SU-DHL-6 (cell line): ENCODE measurements at regions not wholly inside any gene's neighbourhood (a gene's known extent, or its start where the extent isn't known, plus 50 kb on each side); places are given as distances from the start of the nearest gene placed in this dataset.

ENCODE experiments used
- H2AFZ ChIP-seq: fragments of 200-600 bp; sonication (generic); 2 replicates; pipeline ENCODE4 v1.6.1; 2014; ENCODE audit warnings: low read depth, mild to moderate bottlenecking, moderate library complexity, mixed read lengths, antibody characterized with exemption, low read length; ENCODE audit not compliant: severe bottlenecking
- H3F3A ChIP-seq: fragments of 200-600 bp; shearing (Covaris generic); 2 replicates; pipeline ENCODE4 v1.6.0; 2016; ENCODE audit warnings: antibody characterized with exemption, mild to moderate bottlenecking; ENCODE audit not compliant: insufficient read depth
- H3K27ac ChIP-seq: fragments of 200-600 bp; sonication (generic); 2 replicates; pipeline ENCODE4 v1.5.1; 2016; ENCODE audit warnings: low read depth, mild to moderate bottlenecking, low read length, moderate library complexity, mixed read lengths
- H3K27me3 ChIP-seq: fragments of 200-600 bp; sonication (generic), shearing (Covaris generic); 2 replicates; pipeline ENCODE4 v1.6.0; 2014; ENCODE audit warnings: mild to moderate bottlenecking, low read length
- H3K36me3 ChIP-seq: fragments of 200-600 bp; sonication (generic); 2 replicates; pipeline ENCODE4 v1.6.1; 2014; ENCODE audit warnings: mild to moderate bottlenecking, low read length, mixed read lengths
- H3K4me2 ChIP-seq: fragments of 300-600, 200-600 bp; shearing (Covaris generic), sonication (generic); 2 replicates; pipeline ENCODE4 v1.6.0; 2014; ENCODE audit warnings: low read length, low read depth, mild to moderate bottlenecking; ENCODE audit not compliant: poor library complexity, severe bottlenecking
- H3K4me3 ChIP-seq: fragments of 200-600 bp; sonication (generic); 2 replicates; pipeline ENCODE4 v1.5.1; 2014; ENCODE audit warnings: antibody characterized with exemption, low read length, mild to moderate bottlenecking, mixed read lengths; ENCODE audit not compliant: insufficient read depth, poor library complexity, severe bottlenecking
- H3K79me2 ChIP-seq: fragments of 200-600 bp; sonication (generic); 2 replicates; pipeline ENCODE4 v1.6.1; 2014; ENCODE audit warnings: mild to moderate bottlenecking, low read length, moderate library complexity; ENCODE audit not compliant: insufficient read depth
- H3K9ac ChIP-seq: fragments of 200-600 bp; sonication (generic); 2 replicates; pipeline ENCODE4 v1.7.0; 2014; ENCODE audit warnings: mild to moderate bottlenecking, low read length
- H3K9me2 ChIP-seq: fragments of 200-600 bp; sonication (generic); replicated peaks from 2 replicates; pipeline ENCODE4 v1.6.1; 2014; ENCODE audit warnings: low read length; ENCODE audit not compliant: insufficient read depth
- H3K9me3 ChIP-seq: fragments of 200-600 bp; sonication (generic); 2 replicates; pipeline ENCODE4 v1.6.1; 2014; ENCODE audit warnings: low read length, mixed read lengths; ENCODE audit not compliant: insufficient read depth
- H4K20me1 ChIP-seq: fragments of 200-600 bp; sonication (generic); 2 replicates; pipeline ENCODE4 v1.6.1; 2014; ENCODE audit warnings: low read depth, mild to moderate bottlenecking, antibody characterized with exemption, low read length, moderate library complexity, mixed read lengths
- EZH2phosphoT487 ChIP-seq: fragments of 200-600 bp; sonication (generic), shearing (Covaris generic); conservative IDR thresholded peaks from 2 replicates; pipeline ENCODE4 v1.6.1; 2018; ENCODE audit warnings: mild to moderate bottlenecking, antibody characterized with exemption, low read length, moderate library complexity, mixed read lengths
- TF ChIP-seq, protein P1 (sequence below): fragments of 200-600 bp; sonication (generic); IDR thresholded peaks from one replicate; pipeline ENCODE4 v1.5.1; 2017; ENCODE audit warnings: antibody characterized with exemption, mild to moderate bottlenecking, low read length, moderate library complexity; ENCODE audit not compliant: insufficient read depth, poor library complexity, severe bottlenecking

GRCh38 chr16:51877686-51878085 lies 669.3 kb downstream of the TOX3 start:
- Histone ChIP-seq H3K27ac (no peak overlapping the region), H3K9ac (no peak overlapping the region), H3K4me2 (no peak overlapping the region), H3K27me3 (no peaks in the 10 kb centered on the region), H4K20me1 (no peaks in the 10 kb centered on the region), H3K9me3 (no peaks in the 10 kb centered on the region), H3K4me3 (no peak overlapping the region), H3F3A (no peaks in the 10 kb centered on the region), H3K9me2 (no peaks in the 10 kb centered on the region), H3K36me3 (no peaks in the 10 kb centered on the region), H2AFZ (no peak overlapping the region), H3K79me2 (no peaks in the 10 kb centered on the region)
- TF ChIP-seq EZH2phosphoT487, result no peak
- TF ChIP-seq, protein P1, sequence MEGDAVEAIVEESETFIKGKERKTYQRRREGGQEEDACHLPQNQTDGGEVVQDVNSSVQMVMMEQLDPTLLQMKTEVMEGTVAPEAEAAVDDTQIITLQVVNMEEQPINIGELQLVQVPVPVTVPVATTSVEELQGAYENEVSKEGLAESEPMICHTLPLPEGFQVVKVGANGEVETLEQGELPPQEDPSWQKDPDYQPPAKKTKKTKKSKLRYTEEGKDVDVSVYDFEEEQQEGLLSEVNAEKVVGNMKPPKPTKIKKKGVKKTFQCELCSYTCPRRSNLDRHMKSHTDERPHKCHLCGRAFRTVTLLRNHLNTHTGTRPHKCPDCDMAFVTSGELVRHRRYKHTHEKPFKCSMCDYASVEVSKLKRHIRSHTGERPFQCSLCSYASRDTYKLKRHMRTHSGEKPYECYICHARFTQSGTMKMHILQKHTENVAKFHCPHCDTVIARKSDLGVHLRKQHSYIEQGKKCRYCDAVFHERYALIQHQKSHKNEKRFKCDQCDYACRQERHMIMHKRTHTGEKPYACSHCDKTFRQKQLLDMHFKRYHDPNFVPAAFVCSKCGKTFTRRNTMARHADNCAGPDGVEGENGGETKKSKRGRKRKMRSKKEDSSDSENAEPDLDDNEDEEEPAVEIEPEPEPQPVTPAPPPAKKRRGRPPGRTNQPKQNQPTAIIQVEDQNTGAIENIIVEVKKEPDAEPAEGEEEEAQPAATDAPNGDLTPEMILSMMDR, result no peak

DNA sequence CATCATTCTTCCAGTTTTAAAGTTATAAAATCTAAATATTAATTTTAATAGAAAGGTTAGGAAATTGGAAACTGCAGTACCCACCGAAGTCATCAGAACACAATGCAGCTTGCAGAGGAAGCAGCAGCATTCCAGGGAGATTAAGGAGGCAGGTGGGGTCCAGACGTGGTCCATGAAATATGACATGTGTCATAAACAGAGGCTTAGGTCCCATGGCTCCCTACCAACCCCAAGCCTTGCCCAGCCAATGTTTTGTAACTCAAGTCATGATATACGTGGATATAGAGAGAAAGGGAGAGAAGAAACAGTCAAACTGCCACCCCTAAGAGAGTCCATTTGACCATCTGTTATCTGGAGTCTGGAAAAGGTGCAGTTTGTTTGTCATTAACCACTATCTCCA lies 670.0 kb downstream of the TOX3 start:
- Histone ChIP-seq H3K9me2 (no peaks in the 10 kb centered on the region), H3K4me3 (no peak overlapping the region), H3K4me2 (no peak overlapping the region), H3K27ac (no peak overlapping the region), H3K36me3 (no peaks in the 10 kb centered on the region), H3K27me3 (no peaks in the 10 kb centered on the region), H4K20me1 (no peaks in the 10 kb centered on the region), H2AFZ (no peak overlapping the region), H3K9me3 (no peaks in the 10 kb centered on the region), H3K9ac (no peak overlapping the region), H3K79me2 (no peaks in the 10 kb centered on the region), H3F3A (no peaks in the 10 kb centered on the region)
- no peak for TF ChIP-seq EZH2phosphoT487
- TF ChIP-seq, protein P1, result no peak

DNA sequence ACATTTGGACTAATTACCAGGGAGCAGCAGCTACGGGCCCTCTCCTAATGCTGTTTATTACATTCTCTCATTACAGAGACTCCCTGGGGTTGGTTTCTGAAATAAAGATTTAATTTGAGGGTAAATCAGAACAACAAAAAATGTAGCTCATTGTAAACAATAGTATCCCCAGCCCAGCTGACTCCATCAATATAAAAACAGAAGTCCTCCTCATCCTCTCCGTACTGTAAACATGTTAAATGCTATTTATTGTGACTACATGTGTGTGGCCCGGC lies 670.4 kb downstream of the TOX3 start:
- Histone ChIP-seq H3K36me3 (no peaks in the 10 kb centered on the region), H3K27ac (no peak overlapping the region)
- no peak for TF ChIP-seq EZH2phosphoT487
- TF ChIP-seq, protein P1, result no peak

More for the DNA sequence above, 670.4 kb downstream of the TOX3 start:
- Histone ChIP-seq H3K9me3 (no peaks in the 10 kb centered on the region), H3K9me2 (no peaks in the 10 kb centered on the region), H3K4me3 (no peak overlapping the region), H3K79me2 (no peaks in the 10 kb centered on the region), H4K20me1 (no peaks in the 10 kb centered on the region), H3K27me3 (no peaks in the 10 kb centered on the region), H3F3A (no peaks in the 10 kb centered on the region), H3K9ac (no peak overlapping the region), H2AFZ (no peak overlapping the region), H3K4me2 (no peak overlapping the region)
